ENCODE measurements at regions not wholly inside any gene's neighbourhood (a gene's known extent, or its start where the extent isn't known, plus 50 kb on each side); places are given as distances from the start of the nearest gene placed in this dataset.

DNA sequence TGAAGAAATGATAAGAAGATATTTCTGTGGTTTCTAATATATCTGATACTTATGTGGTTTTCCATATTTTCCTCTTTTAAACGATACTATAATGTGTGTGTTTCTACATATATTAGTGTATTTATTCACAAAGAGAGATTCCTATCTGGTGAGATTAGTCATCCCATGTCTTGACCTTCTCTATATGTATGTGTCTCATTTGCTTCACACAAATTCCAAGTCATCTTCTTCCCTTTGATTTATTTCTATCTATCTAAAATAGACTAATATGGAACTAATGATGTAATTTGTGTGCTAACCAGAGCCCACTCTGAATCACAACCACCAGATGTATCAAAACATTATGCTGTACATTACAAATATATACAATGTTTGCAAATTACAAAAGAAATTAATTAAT lies 154.7 kb upstream of the KCNMB2 start:
- no peak overlapping the region for H2BK20ac ChIP-seq (ENCODE audit: low read length)
- H3K4me3 ChIP-seq (ENCODE audit: extremely low read depth in 1 of 4, insufficient read depth in 2 of 4, low read depth in 3 of 4, low read length in 4 of 4) = no peak overlapping the region
- H2AK5ac ChIP-seq (ENCODE audit: low read depth, low read length) = no peak overlapping the region
- no peak overlapping the region for H2BK5ac ChIP-seq (ENCODE audit: low read depth, low read length)
- H4K8ac ChIP-seq (ENCODE audit: extremely low read depth, insufficient read depth, low read length) = no peak overlapping the region
- H2BK120ac ChIP-seq (replicated peaks; ENCODE audit: low read depth, low read length) = no peak overlapping the region
- DNase-seq (ENCODE audit: low read depth in 1 of 2, low spot score in 2 of 2) = no peak
- H3K79me1 ChIP-seq (ENCODE audit: low read depth, low read length) = no peaks in the 10 kb centered on the region
- no peak overlapping the region for H3K18ac ChIP-seq (ENCODE audit: extremely low read depth, low read length)
- H3K79me2 ChIP-seq (ENCODE audit: control insufficient read depth in 1 of 2, insufficient read depth in 2 of 2, low read length in 2 of 2) = no peaks in the 10 kb centered on the region
- H3K23me2 ChIP-seq (ENCODE audit: low read depth, low read length) = no peaks in the 10 kb centered on the region
- no peak overlapping the region for H2BK15ac ChIP-seq (ENCODE audit: low read length)
- no peaks in the 10 kb centered on the region for H3K4me1 ChIP-seq (replicated peaks in 1 of 4; ENCODE audit: control insufficient read depth in 3 of 4, insufficient read depth in 4 of 4, low read length in 3 of 4)
- no peaks in the 10 kb centered on the region for H4K20me1 ChIP-seq (replicated peaks in 1 of 2; ENCODE audit: control insufficient read depth in 1 of 2, insufficient read depth in 2 of 2, low read length in 2 of 2)
- ChIA-PET CTCF (ENCODE audit: partially characterized antibody) (interaction anchor here (0.6 kb wide), 1 partner anchor 197 kb away, joined by 3 read pairs; no protein-coding TSS in a partner anchor), POLR2A (ENCODE audit: partially characterized antibody) (interaction anchor here (0.6 kb wide), 1 partner anchor 1194 kb away, joined by 4 read pairs; no protein-coding TSS in a partner anchor)
- H3K56ac ChIP-seq (replicated peaks; ENCODE audit: insufficient read length, low read depth, low read length) = no peak overlapping the region
- H3K4me2 ChIP-seq (ENCODE audit: insufficient read depth in 1 of 2, low read depth in 2 of 2, low read length in 2 of 2) = no peak overlapping the region
- no peaks in the 10 kb centered on the region for H3K27me3 ChIP-seq (replicated peaks in 1 of 4; ENCODE audit: control insufficient read depth in 3 of 4, extremely low read depth in 1 of 4, insufficient read depth in 3 of 4, low read length in 3 of 4)
- H3K4ac ChIP-seq (replicated peaks; ENCODE audit: insufficient read length, low read depth, low read length) = no peak overlapping the region
- FAIRE-seq = no peak
- TF ChIP-seq CREB1 (IDR thresholded peaks at IDR 0.05) (no peak), HDAC2 (IDR thresholded peaks at IDR 0.05; ENCODE audit: borderline replicate concordance in 1 of 2, low read depth in 2 of 2, low read length in 2 of 2) (no peak), USF2 (IDR thresholded peaks at IDR 0.05; ENCODE audit: low read length) (no peak), SP2 (IDR thresholded peaks at IDR 0.05; ENCODE audit: low read length) (no peak), BCL11A (IDR thresholded peaks at IDR 0.05; ENCODE audit: low read depth in 2 of 2, low read length in 2 of 2) (no peak), TBP (IDR thresholded peaks at IDR 0.05; ENCODE audit: low read depth, low read length) (no peak), YY1 (IDR thresholded peaks at IDR 0.05; ENCODE audit: low read depth, low read length) (no peak), RAD21 (IDR thresholded peaks at IDR 0.05 in 1 of 2, conservative IDR thresholded peaks at IDR 0.05 in 1 of 2; ENCODE audit: low read depth in 2 of 2, low read length in 2 of 2) (no peak), RFX5 (IDR thresholded peaks at IDR 0.05; ENCODE audit: borderline replicate concordance, low read depth, low read length) (no peak), TEAD4 (IDR thresholded peaks at IDR 0.05; ENCODE audit: low read depth, low read length) (no peak), POU5F1 (IDR thresholded peaks at IDR 0.05; ENCODE audit: low read depth, low read length) (no peak)
- H3K9me3 ChIP-seq (ENCODE audit: insufficient read depth in 2 of 2, low read depth in 1 of 2, low read length in 1 of 2) = no peaks in the 10 kb centered on the region
- H4K91ac ChIP-seq (replicated peaks; ENCODE audit: insufficient read length, low read length) = no peak overlapping the region
- H3K9ac ChIP-seq (replicated peaks in 1 of 4; ENCODE audit: extremely low read depth in 1 of 4, low read depth in 3 of 4, low read length in 3 of 4) = no peak overlapping the region
- 89% methylated on average over 1 of the region's 1 CpG; no CpG with 5 or more reads in 1 of the 2 experiments for WGBS, 2 experiments (ENCODE audit: extremely low coverage in 1 of 2, insufficient coverage in 1 of 2, insufficient read length in 1 of 2, insufficient replicate concordance in 2 of 2, low coverage in 1 of 2, low lambda C conversion rate in 2 of 2, missing lambda C conversion rate in 1 of 2)
- H2AFZ ChIP-seq (ENCODE audit: low read length) = no peak overlapping the region
- H3K36me3 ChIP-seq (ENCODE audit: control insufficient read depth in 2 of 4, insufficient read depth in 4 of 4, low read length in 3 of 4) = no peaks in the 10 kb centered on the region
- H2BK12ac ChIP-seq (ENCODE audit: low read depth, low read length) = no peak overlapping the region
- H3K27ac ChIP-seq (ENCODE audit: low read depth, low read length) = no peak overlapping the region
- no peak overlapping the region for H3K14ac ChIP-seq (ENCODE audit: insufficient read length)
- H4K5ac ChIP-seq (ENCODE audit: insufficient read length, low read depth, low read length) = no peak overlapping the region
- H3K23ac ChIP-seq (ENCODE audit: insufficient read length) = no peak overlapping the region
